Skeletal muscle cell (primary cell): ENCODE measurements at regions not wholly inside any gene's neighbourhood (a gene's known extent, or its start where the extent isn't known, plus 50 kb on each side); places are given as distances from the start of the nearest gene placed in this dataset.
A peak's percentile ranks its signal among the peaks of the same experiment; 100 is the strongest.
"Not testable (repeated sequence)": the region's sequence is repeated elsewhere in the genome, so short reads cannot be mapped to it uniquely, and the experiment has no call there.

Source experiments
- DNase-seq: peaks from one replicate; pipeline ENCODE4 v3.0.0-alpha.2; 2010; ENCODE audit warnings: low read depth
- H3K4me3 ChIP-seq: 2 replicates; pipeline ENCODE4 v1.5.1; 2011; ENCODE audit warnings: low read depth, mild to moderate bottlenecking, control low read depth, low read length, moderate library complexity

DNA sequence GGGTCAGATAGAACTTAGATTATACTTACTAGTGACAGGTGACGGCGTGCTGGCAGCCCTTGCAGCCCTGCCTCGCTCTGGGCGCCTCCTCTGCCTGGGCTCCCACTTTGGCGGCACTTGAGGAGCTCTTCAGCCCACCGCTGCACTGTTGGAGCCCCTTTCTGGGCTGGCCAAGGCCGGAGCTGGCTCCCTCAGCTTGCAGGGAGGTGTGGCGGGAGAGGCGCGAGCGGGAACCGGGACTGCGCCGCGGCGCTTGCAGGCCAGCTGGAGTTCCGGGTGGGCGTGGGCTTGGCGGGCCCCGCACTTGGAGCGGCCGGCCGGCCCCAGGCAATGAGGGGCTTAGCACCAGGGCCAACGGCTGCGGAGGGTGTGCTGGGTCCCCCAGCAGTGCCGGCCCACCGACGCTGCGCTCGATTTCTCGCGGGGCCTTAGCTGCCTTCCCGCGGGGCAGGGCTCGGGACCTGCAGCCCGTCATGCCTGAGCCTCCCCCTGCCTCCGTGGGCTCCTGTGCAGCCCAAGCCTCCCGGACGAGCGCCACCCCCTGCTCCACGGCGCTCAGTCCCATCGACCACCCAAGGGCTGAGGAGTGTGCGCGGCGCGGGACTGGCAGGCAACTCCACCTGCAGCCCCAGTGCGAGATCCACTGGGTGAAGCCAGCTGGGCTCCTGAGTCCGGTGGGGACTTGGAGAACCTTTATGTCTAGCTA lies 320.8 kb upstream of the DEPDC1 start:
- not testable (repeated sequence) for H3K4me3 ChIP-seq, DNase-seq

DNA sequence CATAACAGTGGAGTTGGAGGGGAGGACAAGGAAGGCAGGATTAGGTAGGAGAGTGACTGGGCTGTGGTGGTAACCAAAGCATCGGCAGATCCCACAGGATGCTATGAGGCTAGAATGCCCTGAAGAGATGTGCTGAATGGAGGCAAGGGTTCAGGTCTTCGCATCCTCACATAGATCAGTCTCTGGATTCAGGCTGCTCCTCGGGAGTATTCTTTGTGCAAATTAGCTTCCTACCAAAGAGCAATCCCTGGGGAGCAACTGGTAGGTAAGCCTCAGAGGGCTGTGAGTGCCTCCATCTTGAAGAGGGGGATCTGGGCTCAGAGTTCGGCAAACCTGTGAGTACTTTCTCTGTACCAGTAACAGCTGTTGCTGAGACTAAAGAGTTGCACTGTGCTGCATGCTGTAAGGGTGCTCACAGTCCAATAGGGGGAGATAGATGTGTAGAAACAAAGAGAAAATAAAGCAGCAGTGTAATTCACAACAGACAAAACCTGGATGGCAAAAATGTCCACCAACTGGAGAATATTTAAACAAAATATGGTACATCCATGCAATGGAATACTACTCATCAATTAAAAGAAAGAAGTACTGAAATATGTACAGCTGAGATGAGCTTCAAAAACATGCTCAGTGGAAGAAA lies 322.4 kb upstream of the DEPDC1 start:
- H3K4me3 ChIP-seq = no peak overlapping the region
- DNase-seq = no peak

DNA sequence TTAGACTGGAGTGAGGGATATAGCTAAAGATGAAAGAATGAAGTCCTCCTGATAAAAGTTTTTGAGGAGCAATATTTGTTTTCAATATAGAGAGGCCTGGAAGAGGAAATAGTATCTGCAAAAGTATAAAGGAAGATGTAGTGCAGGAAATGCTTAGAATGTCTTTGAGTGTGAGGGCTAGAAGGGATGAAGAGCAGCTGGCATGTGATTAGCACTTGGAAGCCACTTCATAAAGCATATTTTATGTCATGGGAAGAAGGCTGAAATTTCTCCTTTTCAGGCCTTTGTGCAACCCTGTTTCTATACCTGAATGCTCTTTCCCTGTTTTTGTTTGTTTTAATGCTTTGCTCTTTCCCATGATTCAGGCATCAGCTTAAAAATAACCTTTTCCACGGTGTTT lies 323.3 kb upstream of the DEPDC1 start:
- no peak for DNase-seq
- H3K4me3 ChIP-seq = no peak overlapping the region

DNA sequence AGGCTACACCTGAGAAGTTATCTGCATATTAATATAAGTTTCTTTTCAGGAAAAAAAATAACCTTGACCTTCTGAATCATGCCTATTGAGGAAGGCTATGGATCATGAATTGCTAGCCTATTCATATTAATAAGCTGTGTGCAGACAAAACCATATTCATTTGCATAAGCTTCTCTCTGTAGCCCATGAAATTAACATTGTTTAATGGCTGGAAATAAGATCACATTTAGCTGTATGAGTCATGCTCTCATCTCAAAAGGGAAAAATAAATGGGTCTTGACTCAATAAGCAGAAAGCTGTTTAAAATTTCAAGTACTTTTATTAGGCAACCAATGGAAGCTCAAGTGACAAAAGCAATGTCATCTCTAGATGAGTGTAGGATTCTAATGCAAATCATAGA lies 330.0 kb upstream of the DEPDC1 start:
- DNase-seq = no peak
- no peak overlapping the region for H3K4me3 ChIP-seq

DNA sequence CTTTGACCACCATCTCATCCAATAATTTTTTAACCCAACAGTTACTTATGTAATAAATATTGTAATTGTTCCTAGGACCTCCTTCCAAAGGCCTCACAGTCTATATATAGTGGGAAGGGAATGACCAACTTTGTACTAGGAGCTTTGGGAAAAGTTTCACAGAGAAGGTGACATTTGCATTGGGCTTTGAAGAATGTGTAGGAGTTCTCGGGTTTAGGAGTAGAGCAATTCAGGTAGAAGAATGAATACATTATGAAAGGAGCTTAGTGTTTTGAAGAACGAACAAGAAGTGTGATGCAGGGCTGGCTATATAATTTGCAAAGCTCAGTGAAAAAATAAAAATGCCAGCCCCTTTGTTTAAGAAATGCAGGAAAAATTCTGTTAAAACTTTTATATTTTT lies 330.4 kb upstream of the DEPDC1 start:
- DNase-seq = no peak
- H3K4me3 ChIP-seq = no peak overlapping the region

DNA sequence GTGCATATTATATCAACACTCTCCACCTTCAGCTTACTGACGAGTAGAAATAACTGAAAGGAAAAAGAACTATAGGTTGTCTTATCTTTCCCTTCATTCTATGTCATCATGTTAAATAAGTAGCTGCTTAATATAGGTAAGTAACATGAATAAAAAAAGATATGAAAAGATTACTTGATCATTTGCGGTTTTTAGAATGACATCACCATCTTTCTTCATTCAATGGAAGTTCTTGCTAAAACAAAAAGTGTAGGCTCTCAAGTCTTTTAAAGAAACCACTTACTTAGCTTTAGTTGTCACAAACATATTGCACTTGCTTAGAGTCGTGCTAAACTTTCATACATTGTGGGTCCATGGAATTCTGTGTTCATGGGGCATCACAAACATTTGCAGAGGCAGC lies 331.1 kb upstream of the DEPDC1 start:
- no peak overlapping the region for H3K4me3 ChIP-seq
- no peak for DNase-seq

DNA sequence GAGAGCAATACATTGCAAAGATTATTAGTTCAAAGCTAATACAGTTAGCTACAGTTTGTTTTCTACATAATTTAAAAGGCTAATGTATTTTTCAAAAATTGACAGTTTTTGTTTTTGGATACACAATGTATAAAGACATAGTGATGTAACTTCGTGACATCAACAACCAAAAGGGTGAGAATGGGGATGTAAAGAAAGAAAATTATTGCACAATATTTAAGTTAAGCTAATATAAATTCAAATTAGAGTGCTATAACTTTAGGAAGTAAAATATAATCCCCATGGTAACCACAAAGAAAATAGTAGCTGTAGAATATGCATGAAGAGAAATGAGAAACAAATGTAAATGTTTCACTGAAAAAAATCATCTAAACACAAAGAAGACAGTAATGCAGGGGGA lies 334.4 kb upstream of the DEPDC1 start:
- H3K4me3 ChIP-seq = no peak overlapping the region
- DNase-seq = no peak

DNA sequence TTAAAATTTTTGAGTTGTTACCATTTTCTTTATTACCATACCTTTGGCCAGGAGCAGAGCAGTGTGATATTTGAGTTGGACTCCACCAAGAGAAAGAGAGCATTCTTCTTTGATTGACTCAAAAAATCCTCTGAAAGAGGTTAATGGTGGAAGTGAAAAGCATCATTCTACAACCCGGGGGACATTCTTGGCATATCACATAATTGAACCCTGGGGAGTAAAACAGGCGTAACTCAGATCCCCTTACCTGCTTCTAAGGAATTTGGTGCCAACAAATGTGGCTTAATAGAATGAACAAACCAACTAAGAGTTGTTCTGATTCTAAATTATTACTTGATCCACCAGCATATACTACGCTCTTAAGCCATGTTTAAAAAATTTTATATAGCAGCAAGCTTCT lies 351.1 kb upstream of the DEPDC1 start:
- no peak overlapping the region for H3K4me3 ChIP-seq
- DNase-seq = no peak

DNA sequence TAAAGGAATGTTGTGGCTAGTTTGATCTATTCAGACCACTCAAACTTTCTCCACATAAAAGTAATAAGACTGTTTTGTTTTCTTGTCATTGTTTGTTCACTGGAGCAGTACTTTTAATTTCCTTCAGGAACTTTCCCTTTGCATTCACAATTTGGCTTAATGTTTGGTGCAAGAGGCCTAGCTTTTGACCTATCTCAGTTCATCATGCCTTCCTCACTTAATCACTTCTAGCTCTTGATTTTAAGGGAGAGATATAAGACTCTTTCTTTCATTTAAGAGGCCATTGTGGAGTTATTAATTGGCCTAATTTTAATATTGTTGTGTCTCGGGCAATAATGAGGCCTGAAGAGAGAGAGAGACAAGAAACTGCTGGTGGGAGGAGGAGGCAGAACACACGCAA lies 371.7 kb upstream of the DEPDC1 start:
- DNase-seq = no peak
- H3K4me3 ChIP-seq = no peak overlapping the region

DNA sequence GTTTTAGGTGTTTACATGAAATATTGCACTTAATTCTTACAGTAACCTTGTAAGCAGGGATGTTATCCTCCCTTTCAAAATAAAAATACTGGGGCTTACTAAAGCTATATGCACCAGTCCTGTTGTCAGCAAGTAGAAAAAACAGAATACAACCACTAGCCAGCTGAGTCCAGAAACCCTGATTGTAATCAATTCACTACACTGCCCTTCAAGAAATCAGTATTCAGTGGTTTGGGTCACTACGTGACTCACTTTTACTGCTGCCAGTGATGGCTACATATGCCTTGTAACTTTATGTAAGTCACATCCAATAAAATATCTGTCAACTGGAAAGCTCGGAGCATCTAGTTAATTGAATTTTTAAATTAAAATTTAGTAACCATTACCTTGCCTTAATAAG lies 376.3 kb upstream of the DEPDC1 start:
- H3K4me3 ChIP-seq = no peak overlapping the region
- no peak for DNase-seq

DNA sequence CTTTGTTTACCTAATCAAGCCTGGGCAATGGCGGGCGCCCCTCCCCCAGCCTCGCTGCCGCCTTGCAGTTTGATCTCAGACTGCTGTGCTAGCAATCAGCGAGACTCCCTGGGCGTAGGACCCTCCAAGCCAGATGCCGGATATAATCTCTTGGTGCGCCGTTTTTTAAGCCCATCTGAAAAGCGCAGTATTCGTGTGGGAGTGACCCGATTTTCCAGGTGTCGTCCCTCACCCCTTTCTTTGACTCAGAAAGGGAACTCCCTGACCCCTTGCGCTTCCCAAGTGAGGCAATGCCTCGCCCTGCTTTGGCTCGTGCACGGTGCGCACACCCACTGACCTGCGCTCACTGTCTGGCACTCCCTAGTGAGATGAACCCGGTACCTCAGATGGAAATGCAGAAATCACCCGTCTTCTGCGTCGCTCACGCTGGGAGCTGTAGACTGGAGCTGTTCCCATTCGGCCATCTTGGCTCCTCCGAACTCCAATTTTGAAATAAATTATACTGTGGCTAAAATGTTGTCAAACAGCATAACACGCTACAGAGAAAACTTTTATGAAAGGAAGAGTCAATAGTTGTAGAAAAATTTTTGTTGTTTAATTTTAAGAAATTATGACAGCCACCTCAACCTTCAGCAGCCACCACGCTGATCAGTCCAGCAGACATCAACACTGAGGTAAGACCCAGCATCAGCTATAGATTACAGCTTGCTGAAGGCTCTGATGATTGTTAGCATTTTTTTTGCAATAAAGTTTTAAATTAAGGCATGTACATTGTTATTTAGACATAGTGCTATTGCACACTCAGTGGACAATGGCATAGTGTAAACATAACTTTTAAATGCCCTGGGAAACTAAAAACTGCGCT lies 384.7 kb upstream of the DEPDC1 start:
- not testable (repeated sequence) for H3K4me3 ChIP-seq, DNase-seq

DNA sequence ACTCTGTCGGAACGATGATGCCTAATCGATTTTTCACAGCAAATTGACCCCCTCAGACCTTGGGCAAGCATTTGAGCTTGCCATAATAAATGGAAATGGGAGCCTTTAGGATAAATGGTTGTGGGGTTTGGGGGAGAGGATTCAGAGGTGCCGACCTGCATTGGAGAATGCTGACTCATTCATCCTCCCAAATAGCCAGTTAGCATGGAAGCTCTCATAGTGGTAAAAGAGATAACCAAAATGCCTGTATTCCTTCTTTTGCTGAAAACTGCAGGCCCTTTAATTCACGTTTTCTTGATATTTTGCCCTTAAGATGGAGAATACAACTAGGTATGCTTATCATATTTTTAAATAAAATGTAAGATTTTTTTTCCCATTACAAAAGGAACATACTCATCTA lies 392.6 kb upstream of the DEPDC1 start:
- no peak overlapping the region for H3K4me3 ChIP-seq
- no peak for DNase-seq

DNA sequence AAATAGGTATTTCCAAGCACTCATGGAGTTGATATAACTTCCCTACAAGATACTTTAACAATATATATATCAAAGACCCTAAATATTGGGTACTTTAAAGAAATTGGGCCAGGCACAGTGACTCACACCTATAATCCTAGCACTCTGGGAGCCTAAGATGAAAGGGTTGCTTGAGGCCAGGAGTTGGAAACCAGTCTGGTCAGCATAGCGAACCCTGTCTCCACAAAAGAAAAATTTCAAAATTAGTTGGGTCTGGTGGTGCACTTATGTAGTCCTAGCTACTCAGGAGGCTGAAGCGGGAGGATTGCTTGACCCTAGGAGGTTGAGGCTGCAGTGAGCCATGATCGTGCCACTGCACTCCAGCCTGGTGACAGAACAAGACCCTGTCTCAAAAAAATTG lies 393.9 kb upstream of the DEPDC1 start:
- no peak overlapping the region for H3K4me3 ChIP-seq
- no peak for DNase-seq

DNA sequence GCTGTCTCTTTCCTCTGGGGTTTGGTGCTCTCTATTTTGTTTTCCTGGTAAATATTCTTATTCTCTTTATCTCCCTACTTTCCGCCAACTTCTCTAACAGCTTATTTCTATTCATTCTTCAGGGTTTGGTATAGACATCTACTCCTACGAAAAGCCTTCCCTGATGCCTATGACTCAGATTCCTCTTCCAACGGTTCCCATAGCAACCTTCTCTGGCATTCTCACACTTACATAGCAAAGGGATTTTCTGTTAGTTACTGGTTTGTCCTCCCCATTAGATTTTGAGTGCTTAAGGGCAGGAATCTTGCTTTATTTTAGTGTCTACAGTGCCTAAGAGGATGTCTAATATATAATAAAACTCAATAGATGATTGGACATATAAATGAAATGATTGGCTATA lies 407.6 kb upstream of the DEPDC1 start:
- no peak overlapping the region for H3K4me3 ChIP-seq
- DNase-seq = no peak

DNA sequence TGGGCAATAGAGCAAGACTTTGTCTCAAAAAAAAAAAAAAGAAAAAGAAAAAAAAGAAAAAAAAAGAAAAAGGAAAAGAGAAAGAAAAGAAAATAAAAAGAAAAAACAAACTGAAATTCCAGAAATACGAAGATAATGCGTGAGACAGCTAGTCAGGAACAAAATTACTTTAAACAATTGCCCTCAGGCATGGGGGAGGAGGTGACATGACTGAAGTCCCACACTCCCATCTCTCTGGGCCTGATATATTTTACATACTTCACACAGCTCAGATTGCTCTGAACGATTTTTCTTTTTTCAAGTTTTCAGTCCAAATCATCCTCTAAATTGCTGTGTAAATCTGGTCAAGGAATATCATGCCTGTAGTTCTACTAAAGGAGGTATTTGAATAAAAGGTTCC lies 409.5 kb upstream of the DEPDC1 start:
- DNase-seq = no peak
- H3K4me3 ChIP-seq = no peak overlapping the region

DNA sequence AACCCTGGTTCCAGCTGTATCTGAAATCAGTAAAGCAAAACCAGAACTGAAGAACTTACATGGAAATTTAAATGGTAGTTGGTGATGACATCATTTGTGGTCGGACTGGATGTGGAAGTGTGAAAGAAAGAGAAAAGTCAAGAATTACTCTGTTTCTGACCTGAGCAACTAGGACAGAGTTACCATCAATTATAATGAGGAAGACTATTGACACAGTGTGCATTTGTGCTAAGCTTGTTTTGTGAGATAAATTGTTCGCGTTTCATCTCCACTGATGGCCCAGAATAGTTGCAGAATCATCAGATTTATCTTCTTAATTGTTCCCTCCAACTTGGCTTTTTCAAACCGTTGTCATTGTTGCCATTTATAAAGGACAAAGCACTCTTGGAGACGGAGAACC lies 410.6 kb upstream of the DEPDC1 start:
- no peak for DNase-seq
- no peak overlapping the region for H3K4me3 ChIP-seq

DNA sequence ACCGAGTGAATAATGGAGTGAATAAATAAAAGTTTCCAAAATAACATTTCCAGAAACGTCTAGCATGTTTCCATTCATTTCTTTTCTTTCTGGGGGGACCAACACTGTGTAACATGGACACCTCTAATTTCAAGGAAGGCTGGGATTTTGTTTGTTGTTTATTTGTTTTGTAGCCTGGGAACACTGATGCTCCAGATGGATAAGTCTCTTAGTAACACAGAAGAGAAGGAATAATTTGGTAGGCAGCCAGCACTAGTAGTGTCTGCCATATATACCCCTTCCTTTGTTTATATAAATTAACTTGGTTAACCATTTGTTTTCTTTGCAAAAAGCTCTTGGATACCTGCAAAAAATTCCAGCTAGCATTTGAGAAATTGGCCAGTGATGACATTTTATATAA lies 411.4 kb upstream of the DEPDC1 start:
- no peak for DNase-seq
- H3K4me3 ChIP-seq = no peak overlapping the region

DNA sequence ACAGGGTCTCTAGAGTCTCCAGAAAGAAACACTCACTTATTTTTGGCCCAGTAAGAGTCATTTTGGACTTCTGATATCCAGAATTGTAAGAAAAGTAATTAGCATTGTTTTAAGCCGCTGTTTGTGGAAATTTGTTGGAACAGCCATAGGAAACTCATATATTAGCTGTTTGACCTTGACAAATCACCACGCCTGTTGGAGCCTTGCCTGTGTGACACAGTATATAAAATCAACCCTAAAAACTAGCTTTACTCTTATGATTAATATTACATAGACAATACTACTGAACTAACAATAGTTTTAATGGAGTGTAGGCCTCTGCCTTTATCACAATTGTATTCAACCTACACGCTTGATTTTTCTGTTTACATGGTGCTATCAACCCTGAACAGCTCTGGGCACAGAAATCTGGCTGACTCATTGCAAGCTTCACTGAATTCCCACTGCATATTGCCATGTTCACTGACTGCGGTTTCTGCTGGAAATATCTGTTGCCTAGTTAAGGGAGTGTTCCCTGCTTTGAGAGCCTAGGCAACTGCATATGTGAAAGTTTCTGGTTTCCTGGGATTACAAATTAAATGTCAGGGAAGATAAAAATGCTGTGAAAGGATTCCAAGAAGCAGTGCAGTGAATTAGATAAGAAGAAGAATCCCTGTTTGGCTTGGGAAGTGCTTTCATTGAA lies 419.5 kb upstream of the DEPDC1 start:
- no peak overlapping the region for H3K4me3 ChIP-seq
- DNase-seq = peak; percentile 25

DNA sequence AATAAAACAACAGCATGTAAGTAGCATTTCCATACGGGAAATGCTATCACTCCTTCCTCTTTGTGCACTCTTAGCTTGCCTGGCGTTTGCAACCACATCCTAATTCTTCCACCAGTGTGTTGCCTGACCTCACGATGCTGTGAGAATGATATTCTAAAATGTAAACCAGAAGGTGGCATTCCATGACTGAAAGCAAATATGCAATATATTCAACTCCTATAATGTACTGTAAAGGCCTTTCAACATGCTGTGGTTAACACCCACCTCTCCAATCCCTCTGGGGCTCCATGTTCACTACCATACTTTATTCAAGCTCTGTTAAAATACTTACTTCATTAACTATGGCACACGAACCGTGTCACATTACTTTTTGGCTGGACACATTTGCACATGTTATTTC lies 420.6 kb upstream of the DEPDC1 start:
- DNase-seq = peak; percentile 0

DNA sequence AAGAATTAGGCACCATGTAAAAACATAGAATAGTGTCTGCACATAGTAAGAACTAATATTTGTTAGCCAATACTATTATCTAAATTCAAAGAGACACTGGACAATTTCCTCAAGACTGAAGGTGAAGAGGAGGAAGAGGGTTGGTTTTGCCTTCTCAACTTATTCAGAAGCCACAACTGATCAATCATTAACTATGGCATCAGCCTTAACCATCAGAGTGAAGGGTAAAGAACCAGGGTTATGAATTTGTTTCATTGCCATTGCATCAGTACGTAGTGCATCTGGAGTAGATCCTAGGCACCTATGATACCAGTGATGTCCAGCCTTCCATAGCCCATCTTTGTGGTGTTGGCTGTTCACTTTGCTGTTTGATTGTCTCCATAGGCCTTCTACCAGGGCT lies 421.7 kb upstream of the DEPDC1 start:
- DNase-seq = no peak
- no peak overlapping the region for H3K4me3 ChIP-seq

More for the DNA sequence above, 420.6 kb upstream of the DEPDC1 start:
- H3K4me3 ChIP-seq = no peak overlapping the region
